K562 (cell line): ENCODE measurements at regions not wholly inside any gene's neighbourhood (a gene's known extent, or its start where the extent isn't known, plus 50 kb on each side); places are given as distances from the start of the nearest gene placed in this dataset.

Experiments used
- ATAC-seq: fragments of 200-7000 bp; cut with Tn5 transposase; 3 replicates; pipeline ENCODE4 v1.9.1; 2020; ENCODE audit warnings: moderate library complexity
- BruUV-seq: library from RNA; stranded (reverse); fragments of 400-500 nt; replicated peaks from 2 replicates; lab custom pipeline; 2021; lab: Mats Ljungman, UMichigan
- CTCF ChIA-PET: fragments of 300-600 bp; formaldehyde crosslinking; extraction: SDS; loops from one replicate; lab custom pipeline; 2021; ENCODE audit warnings: low intra/inter-chr PET ratio; lab: Yijun Ruan, JAX
- POLR2A ChIA-PET: fragments of 300-600, 350-650 bp; sonication (Branson Sonifier 250); formaldehyde crosslinking; extraction: SDS; loops from one replicate; lab custom pipeline; 2021; ENCODE audit warnings: antibody characterized with exemption, inconsistent platforms; lab: Yijun Ruan, JAX
- DNase-seq, 4 experiments: peaks; one replicate each; pipeline versions ENCODE4 v3.0.0 to v3.0.0-alpha.2; 2011 to 2018; ENCODE audit warnings: low spot score in 3 of 4, mixed read lengths in 3 of 4; ENCODE audit errors: extremely low read depth in 1 of 4
- FAIRE-seq: peaks from 2 replicates; lab custom pipeline; 2011; peaks lifted over from hg19 to GRCh38; lab: Jason Lieb, UNC
- H2AFZ ChIP-seq: 2 replicates; pipeline ENCODE4 v1.6.0; 2011; ENCODE audit warnings: low read depth, low read length, control low read depth, inconsistent platforms
- H3K27ac ChIP-seq: fragments of 200-600 bp; 3 replicates; pipeline ENCODE4 v1.8.0; 2011; ENCODE audit warnings: low read depth, mild to moderate bottlenecking, control low read depth, inconsistent platforms, low read length, moderate library complexity, mixed read lengths; ENCODE audit errors: extremely low read depth
- H3K27me3 ChIP-seq, 2 experiments: fragments of 300-600 bp in 1 of 2; 2 replicates in 1 of 2; 3 replicates in 1 of 2; pipeline versions ENCODE4 v1.6.0 to v1.8.0; 2011; ENCODE audit warnings: inconsistent platforms in 2 of 2, low read length in 2 of 2, mild to moderate bottlenecking in 1 of 2, mixed read lengths in 1 of 2, moderate library complexity in 1 of 2; ENCODE audit not compliant: control insufficient read depth in 2 of 2, insufficient read depth in 2 of 2
- H3K36me3 ChIP-seq: fragments of 300-600 bp; 3 replicates; pipeline ENCODE4 v1.8.0; 2011; ENCODE audit warnings: mild to moderate bottlenecking, low read length, inconsistent platforms; ENCODE audit not compliant: control insufficient read depth, insufficient read depth
- H3K4me1 ChIP-seq, 2 experiments: fragments of 200-600 bp in 1 of 2; replicated peaks in 1 of 2; 2 replicates in 1 of 2; 3 replicates in 1 of 2; pipeline versions ENCODE4 v1.5.1 to v1.8.0; 2011; ENCODE audit warnings: inconsistent platforms in 2 of 2, low read length in 2 of 2, mild to moderate bottlenecking in 1 of 2, mixed read lengths in 1 of 2, moderate library complexity in 1 of 2; ENCODE audit not compliant: control insufficient read depth in 2 of 2, insufficient read depth in 2 of 2
- H3K4me2 ChIP-seq: 2 replicates; pipeline ENCODE4 v1.6.1; 2011; ENCODE audit warnings: low read length, control low read depth, inconsistent platforms, mixed read lengths; ENCODE audit not compliant: insufficient read depth
- H3K4me3 ChIP-seq: fragments of 200-600 bp; sonication (generic), shearing (Covaris generic); 2 replicates; pipeline ENCODE4 v1.5.1; 2016; ENCODE audit warnings: control low read depth, inconsistent platforms
- H3K79me2 ChIP-seq: fragments of 200-600 bp; 3 replicates; pipeline ENCODE4 v1.8.0; 2011; ENCODE audit warnings: low read length, inconsistent platforms; ENCODE audit not compliant: control insufficient read depth, insufficient read depth
- H3K9ac ChIP-seq, 2 experiments: 2 replicates each; pipeline versions ENCODE4 v1.6.0 to v1.6.1; 2011; ENCODE audit warnings: low read depth in 2 of 2, low read length in 2 of 2, control low read depth in 1 of 2, inconsistent platforms in 1 of 2, mild to moderate bottlenecking in 1 of 2, mixed read lengths in 1 of 2; ENCODE audit not compliant: insufficient read depth in 1 of 2
- H3K9me1 ChIP-seq: one replicate; pipeline ENCODE4 v1.6.0; 2011; ENCODE audit warnings: inconsistent platforms, mild to moderate bottlenecking, low read length, moderate library complexity; ENCODE audit not compliant: control insufficient read depth, insufficient read depth
- H3K9me3 ChIP-seq: replicated peaks from 2 replicates; pipeline ENCODE4 v1.5.1; 2011; ENCODE audit warnings: low read depth, low read length, inconsistent platforms; ENCODE audit not compliant: control insufficient read depth, insufficient read depth
- H4K20me1 ChIP-seq: replicated peaks from 2 replicates; pipeline ENCODE4 v1.6.1; 2011; ENCODE audit warnings: low read length, inconsistent platforms, mixed read lengths; ENCODE audit not compliant: control insufficient read depth, insufficient read depth
- ARNT ChIP-seq, 2 experiments: fragments of 450-650 bp; IDR thresholded peaks; 2 replicates each; pipeline ENCODE4 v1.6.1; 2016; ENCODE audit warnings: mild to moderate bottlenecking in 1 of 2
- HDAC1 ChIP-seq, 2 experiments: fragments of 450-650 bp; IDR thresholded peaks; 2 replicates each; pipeline ENCODE4 v1.6.1; 2016 to 2017; ENCODE audit warnings: inconsistent platforms in 1 of 2, mild to moderate bottlenecking in 1 of 2, moderate library complexity in 1 of 2
- KLF1 ChIP-seq: fragments of 450-650 bp; IDR thresholded peaks from 2 replicates; pipeline ENCODE4 v1.6.1; 2016; ENCODE audit warnings: missing genetic modification characterization, missing compliant biosample characterization
- RBM25 ChIP-seq: fragments of 200-400 bp; formaldehyde crosslinking; IDR thresholded peaks from 2 replicates; pipeline ENCODE4 v1.6.1; 2018; ENCODE audit warnings: low read length, low read depth, moderate library complexity; ENCODE audit not compliant: severe bottlenecking
- SNIP1 ChIP-seq: fragments of 450-650 bp; IDR thresholded peaks from 2 replicates; pipeline ENCODE4 v1.7.1; 2017; ENCODE audit warnings: low read depth, mild to moderate bottlenecking
- USF2 ChIP-seq: sonication (generic); formaldehyde crosslinking; IDR thresholded peaks from 2 replicates; pipeline ENCODE4 v1.5.0; 2020; ENCODE audit warnings: missing genetic modification reagents
- ZNF449 ChIP-seq: fragments of 250-450 bp; sonication (Bioruptor Pico); IDR thresholded peaks from 2 replicates; pipeline ENCODE4 v1.8.0; 2022; ENCODE audit warnings: moderate library complexity, mild to moderate bottlenecking, inconsistent platforms
- WGBS: fragments of 100-300 bp; shearing (Covaris generic); methylation state at CpG from one replicate; pipeline ENCODE4 v1.1.6; 2016; ENCODE audit warnings: low coverage, mixed read lengths; ENCODE audit not compliant: insufficient coverage; ENCODE audit errors: missing lambda C conversion rate; 5-methylcytosine and 5-hydroxymethylcytosine counted together
- in situ Hi-C: fragments of 300-500 bp; cut with MboI; formaldehyde crosslinking; loops from 4 replicates; pipeline ENCODE4 v1.15.0; 2018; ENCODE audit warnings: inconsistent platforms, mixed read lengths
- intact Hi-C: fragments of 100-400 bp; cut with micrococcal nuclease; formaldehyde crosslinking; loops from 2 replicates; pipeline ENCODE4 v1.14.2; 2022

GRCh38 chr5:10860645-10861422 lies 99.8 kb upstream of the DAP start:
- intact Hi-C loops: loop anchor here (10.0 kb wide), 3 partner anchors 184 to 1164 kb away; no protein-coding TSS in a partner anchor
- Histone ChIP-seq H3K27ac (no peak overlapping the region), H3K4me3 (no peak overlapping the region), H3K27me3 (peaks cover 28 to 66% of the 10 kb centered on the region in 2 experiments), H3K4me1 (peaks cover 0 to 4% of the 10 kb centered on the region in 2 experiments; a peak in 1 of 5 replicates), H3K36me3 (no peaks in the 10 kb centered on the region), H3K9me1 (no peaks in the 10 kb centered on the region), H3K4me2 (no peak overlapping the region), H2AFZ (no peak overlapping the region), H3K9me3 (no peaks in the 10 kb centered on the region), H4K20me1 (no peaks in the 10 kb centered on the region), H3K9ac (no peak overlapping the region), H3K79me2 (no peaks in the 10 kb centered on the region)
- ATAC-seq: no peak
- in situ Hi-C loops: no loop called here
- TF ChIP-seq RBM25 (peak; percentile 78), SNIP1 (no peak), USF2 (CRISPR knock-in tag) (no peak), KLF1 (tag) (no peak), ARNT (IDR thresholded peaks at IDR 0.05) (no peak), HDAC1 (IDR thresholded peaks at IDR 0.05) (no peak), ZNF449 (CRISPR knock-in tag) (no peak)
- ChIA-PET POLR2A (interaction anchor here (0.6 kb wide), 1 partner anchor 158 kb away, joined by 3 read pairs; no protein-coding TSS in a partner anchor), CTCF (no interaction called here)
- no peak for FAIRE-seq
- 4% methylated on average over 4 of the region's 4 CpGs for WGBS
- no peak for DNase-seq
- BruUV-seq: no TSS peak
